HUES64 (cell line): ENCODE measurements at regions not wholly inside any gene's neighbourhood (a gene's known extent, or its start where the extent isn't known, plus 50 kb on each side); places are given as distances from the start of the nearest gene placed in this dataset.
"Not testable (repeated sequence)": the region's sequence is repeated elsewhere in the genome, so short reads cannot be mapped to it uniquely, and the experiment has no call there.

Source experiments
- H3K27ac ChIP-seq: 2 replicates; pipeline ENCODE4 v1.7.0; 2013; ENCODE audit warnings: low read depth, low read length, inconsistent platforms
- H3K27me3 ChIP-seq: 2 replicates; pipeline ENCODE4 v1.6.1; 2013; ENCODE audit warnings: mild to moderate bottlenecking, low read length; ENCODE audit not compliant: insufficient read depth
- H3K36me3 ChIP-seq: 2 replicates; pipeline ENCODE4 v1.6.1; 2013; ENCODE audit warnings: mild to moderate bottlenecking, low read length; ENCODE audit not compliant: insufficient read depth
- H3K4me1 ChIP-seq: 2 replicates; pipeline ENCODE4 v1.6.1; 2013; ENCODE audit warnings: mild to moderate bottlenecking, low read length, moderate library complexity; ENCODE audit not compliant: insufficient read depth
- H3K4me3 ChIP-seq: 2 replicates; pipeline ENCODE4 v1.5.1; 2013; ENCODE audit warnings: mild to moderate bottlenecking, low read length, moderate library complexity
- H3K9ac ChIP-seq: 2 replicates; pipeline ENCODE4 v1.6.1; 2013; ENCODE audit warnings: mild to moderate bottlenecking, low read depth, low read length
- H3K9me3 ChIP-seq: 2 replicates; pipeline ENCODE4 v1.6.1; 2013; ENCODE audit warnings: low read depth, low read length; ENCODE audit not compliant: insufficient read depth
- WGBS: fragments of 150-250, 120-280 bp; methylation state at CpG from one replicate; pipeline ENCODE4 v1.1.7; 2013; ENCODE audit warnings: missing lambda C conversion rate; 5-methylcytosine and 5-hydroxymethylcytosine counted together

DNA sequence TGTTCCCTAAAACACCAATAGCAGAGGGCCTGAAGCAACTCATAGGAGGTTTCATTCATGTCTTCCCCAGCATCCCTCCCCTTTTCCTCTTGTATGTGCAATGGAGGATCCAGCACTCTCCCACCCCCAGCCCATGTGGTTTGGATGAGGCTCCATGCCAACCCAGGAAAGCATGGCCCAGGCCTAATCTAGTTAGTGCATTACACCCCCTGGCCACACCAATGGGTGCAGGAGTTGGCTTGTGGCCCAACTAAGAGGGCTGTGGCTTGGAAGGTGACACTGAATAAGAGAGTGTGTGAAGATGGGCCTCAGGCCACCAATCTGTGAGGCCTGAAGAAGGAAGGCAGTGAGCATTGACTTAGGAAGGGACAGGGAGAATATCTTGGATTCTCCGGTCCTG, 70.8 kb upstream of the SMIM23 start:
- 94% methylated on average over 1 of the region's 1 CpG for WGBS
- Histone ChIP-seq H3K27me3 (no peaks in the 10 kb centered on the region), H3K4me3 (no peak overlapping the region), H3K36me3 (no peaks in the 10 kb centered on the region), H3K9me3 (no peaks in the 10 kb centered on the region), H3K4me1 (no peaks in the 10 kb centered on the region), H3K9ac (no peak overlapping the region), H3K27ac (no peak overlapping the region)

- Histone ChIP-seq H3K36me3 (no peaks in the 10 kb centered on the region), H3K27me3 (no peaks in the 10 kb centered on the region), H3K9ac (no peak overlapping the region), H3K9me3 (no peaks in the 10 kb centered on the region), H3K27ac (no peak overlapping the region), H3K4me1 (no peaks in the 10 kb centered on the region), H3K4me3 (no peak overlapping the region)
- 93% methylated on average over 4 of the region's 4 CpGs for WGBS
Measured at GRCh38 chr5:171715551-171715950, 70.1 kb upstream of the SMIM23 start.

DNA sequence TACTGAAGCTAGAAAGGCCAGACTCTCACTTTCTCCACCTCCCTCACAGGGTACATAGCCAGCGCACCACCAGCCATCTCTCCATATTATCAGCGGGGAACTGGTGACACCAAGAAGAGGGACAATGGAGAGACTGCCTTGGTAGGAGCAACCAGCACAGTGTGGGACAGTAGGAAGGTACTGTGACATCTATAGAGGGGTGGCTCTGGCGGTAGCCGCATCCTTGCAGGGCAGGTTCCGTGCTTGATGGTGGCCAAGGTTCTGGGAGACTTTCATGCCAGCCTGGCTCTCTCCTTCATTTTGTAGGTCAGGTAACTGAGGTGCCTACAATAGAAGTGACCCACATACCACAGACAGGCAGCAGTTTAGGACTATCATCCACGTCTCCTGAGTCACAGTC, 65.5 kb upstream of the SMIM23 start:
- Histone ChIP-seq H3K4me3 (no peak overlapping the region), H3K4me1 (peaks cover 6% of the 10 kb centered on the region; the same call in 1 of the 2 replicates), H3K36me3 (no peaks in the 10 kb centered on the region), H3K27me3 (no peaks in the 10 kb centered on the region), H3K9me3 (no peaks in the 10 kb centered on the region), H3K9ac (no peak overlapping the region), H3K27ac (no peak overlapping the region)
- WGBS = 93% methylated on average over 5 of the region's 6 CpGs

GRCh38 chr5:171721464-171721863, 64.2 kb upstream of the SMIM23 start:
- Histone ChIP-seq H3K4me1 (peaks cover 7% of the 10 kb centered on the region; the same call in 1 of the 2 replicates), H3K9ac (no peak overlapping the region), H3K9me3 (no peaks in the 10 kb centered on the region), H3K36me3 (no peaks in the 10 kb centered on the region), H3K4me3 (no peak overlapping the region), H3K27ac (no peak overlapping the region), H3K27me3 (no peaks in the 10 kb centered on the region)
- 85% methylated on average over 5 of the region's 5 CpGs for whole genome bisulfite sequencing

DNA sequence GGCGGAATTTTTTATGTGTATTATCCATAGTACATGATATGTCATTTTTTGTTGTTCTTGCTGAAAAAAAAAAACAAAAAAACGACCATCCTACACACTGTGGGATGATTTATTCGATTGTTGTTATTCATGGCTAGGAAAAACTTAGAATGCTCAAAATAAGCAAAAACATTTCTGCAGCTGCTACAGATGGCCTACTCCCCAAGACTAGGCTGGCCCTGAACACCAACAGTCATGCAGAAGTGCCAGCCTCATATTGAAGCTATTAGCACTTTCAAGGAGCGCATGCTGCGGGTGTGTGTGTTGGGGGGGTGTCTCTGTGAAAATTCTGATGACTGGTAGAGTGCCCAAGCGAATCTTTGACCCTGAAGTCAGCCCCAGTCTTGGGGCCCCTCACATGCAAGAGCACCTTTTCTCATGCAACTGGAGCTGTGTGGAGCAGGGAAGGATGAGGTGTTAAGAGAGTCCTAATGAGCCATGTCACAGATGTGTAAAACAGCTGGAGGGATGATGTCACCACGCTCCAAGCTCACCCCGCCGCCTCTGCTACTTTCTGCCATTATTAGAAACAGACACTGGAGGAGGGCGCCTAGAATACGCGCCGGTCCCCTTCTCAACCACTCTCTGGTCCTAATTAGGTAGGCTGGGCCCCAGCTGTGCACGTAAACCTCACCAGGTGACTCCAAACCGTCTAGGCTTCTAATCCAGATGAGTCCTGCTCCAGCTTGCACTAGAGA, 61.0 kb upstream of the SMIM23 start:
- no peaks in the 10 kb centered on the region for H3K27me3 ChIP-seq
- no peak overlapping the region for H3K4me3 ChIP-seq
- H3K9me3 ChIP-seq = peaks cover 5% of the 10 kb centered on the region; the same call in 1 of the 2 replicates
- H3K27ac ChIP-seq = no peak overlapping the region
- H3K4me1 ChIP-seq = peaks cover 7% of the 10 kb centered on the region; the same call in 1 of the 2 replicates
- H3K9ac ChIP-seq = no peak overlapping the region
- 66% methylated on average over 13 of the region's 15 CpGs for WGBS
- H3K36me3 ChIP-seq = no peaks in the 10 kb centered on the region

DNA sequence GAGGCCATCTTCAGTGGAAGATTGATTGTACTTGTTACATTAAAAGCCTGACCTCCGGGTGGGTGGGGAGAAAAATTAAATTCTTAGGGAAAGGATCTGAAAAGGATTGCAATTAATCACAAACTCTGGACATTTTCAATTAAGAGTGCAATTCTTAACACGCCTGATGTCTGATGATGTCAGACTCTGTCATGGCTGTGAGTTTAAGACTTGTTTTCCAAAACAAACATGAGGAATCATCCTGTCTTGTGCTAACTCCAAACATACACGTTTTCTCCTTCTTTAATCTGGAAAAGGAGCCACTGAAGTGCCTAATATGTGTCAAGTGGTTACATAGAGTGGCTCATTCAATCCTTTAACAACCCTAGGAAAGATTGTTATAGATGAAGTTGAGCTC, 60.4 kb upstream of the SMIM23 start:
- Histone ChIP-seq H3K36me3 (no peaks in the 10 kb centered on the region), H3K4me3 (no peak overlapping the region), H3K27me3 (no peaks in the 10 kb centered on the region), H3K27ac (no peak overlapping the region), H3K4me1 (peaks cover 7% of the 10 kb centered on the region; the same call in 1 of the 2 replicates), H3K9me3 (peaks cover 5% of the 10 kb centered on the region; the same call in 1 of the 2 replicates), H3K9ac (no peak overlapping the region)
- 98% methylated on average over 3 of the region's 3 CpGs for WGBS

DNA sequence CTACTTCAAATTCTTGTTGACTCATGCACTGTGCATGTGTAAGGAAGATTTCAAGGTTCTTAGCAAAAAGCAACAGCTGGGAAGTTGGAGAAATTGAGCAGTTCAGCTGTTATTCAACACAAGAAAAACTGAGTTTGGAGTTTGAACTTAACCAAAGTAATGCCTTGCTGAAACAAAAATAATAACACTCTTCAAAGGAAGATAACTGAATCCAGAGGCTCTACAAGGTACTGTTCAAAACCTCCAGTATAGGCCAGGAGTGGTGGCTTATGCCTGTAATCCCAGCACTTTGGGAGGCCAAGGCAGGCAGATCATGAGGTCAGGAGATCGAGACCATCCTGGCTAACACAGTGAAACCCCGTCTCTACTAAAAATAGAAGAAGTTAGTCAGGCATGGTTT, 58.8 kb upstream of the SMIM23 start:
- H3K27ac ChIP-seq, H3K4me3 ChIP-seq, H3K4me1 ChIP-seq, H3K36me3 ChIP-seq, H3K9ac ChIP-seq, H3K27me3 ChIP-seq, H3K9me3 ChIP-seq: not testable (repeated sequence)
- 100% methylated on average over 2 of the region's 2 CpGs for WGBS

GRCh38 chr5:171728686-171729085, 56.9 kb upstream of the SMIM23 start:
- no peak overlapping the region for H3K4me3 ChIP-seq
- no peak overlapping the region for H3K9ac ChIP-seq
- WGBS = 100% methylated on average over 1 of the region's 1 CpG
- no peaks in the 10 kb centered on the region for H3K36me3 ChIP-seq
- H3K27ac ChIP-seq = no peak overlapping the region
- no peaks in the 10 kb centered on the region for H3K27me3 ChIP-seq
- peaks cover 5% of the 10 kb centered on the region; the same call in 1 of the 2 replicates for H3K9me3 ChIP-seq
- peaks cover 7% of the 10 kb centered on the region; the same call in 1 of the 2 replicates for H3K4me1 ChIP-seq
